ENCODE measurements at regions not wholly inside any gene's neighbourhood (a gene's known extent, or its start where the extent isn't known, plus 50 kb on each side); places are given as distances from the start of the nearest gene placed in this dataset.

DNA sequence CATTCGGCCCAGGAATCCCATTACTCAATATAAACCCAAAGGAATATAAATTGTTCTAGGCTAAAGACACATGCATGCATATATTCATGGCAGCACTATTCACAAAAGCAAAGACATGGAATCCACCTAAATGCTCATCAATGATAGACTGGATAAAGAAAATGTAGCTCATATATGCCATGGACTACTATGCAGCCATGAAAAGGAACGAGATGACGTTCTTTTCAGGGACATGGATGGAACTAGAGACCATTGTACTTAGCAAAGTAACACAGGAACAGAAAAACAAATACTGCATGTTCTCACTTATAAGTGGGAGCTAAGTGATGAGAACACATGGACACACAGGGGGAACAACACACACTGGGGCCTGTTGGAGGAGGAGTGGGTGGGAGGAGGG, 769.5 kb downstream of the TBC1D32 start:
- H3K4me3 ChIP-seq (ENCODE audit: low read depth, low read length), result no peak overlapping the region
- TF ChIP-seq, protein P1, sequence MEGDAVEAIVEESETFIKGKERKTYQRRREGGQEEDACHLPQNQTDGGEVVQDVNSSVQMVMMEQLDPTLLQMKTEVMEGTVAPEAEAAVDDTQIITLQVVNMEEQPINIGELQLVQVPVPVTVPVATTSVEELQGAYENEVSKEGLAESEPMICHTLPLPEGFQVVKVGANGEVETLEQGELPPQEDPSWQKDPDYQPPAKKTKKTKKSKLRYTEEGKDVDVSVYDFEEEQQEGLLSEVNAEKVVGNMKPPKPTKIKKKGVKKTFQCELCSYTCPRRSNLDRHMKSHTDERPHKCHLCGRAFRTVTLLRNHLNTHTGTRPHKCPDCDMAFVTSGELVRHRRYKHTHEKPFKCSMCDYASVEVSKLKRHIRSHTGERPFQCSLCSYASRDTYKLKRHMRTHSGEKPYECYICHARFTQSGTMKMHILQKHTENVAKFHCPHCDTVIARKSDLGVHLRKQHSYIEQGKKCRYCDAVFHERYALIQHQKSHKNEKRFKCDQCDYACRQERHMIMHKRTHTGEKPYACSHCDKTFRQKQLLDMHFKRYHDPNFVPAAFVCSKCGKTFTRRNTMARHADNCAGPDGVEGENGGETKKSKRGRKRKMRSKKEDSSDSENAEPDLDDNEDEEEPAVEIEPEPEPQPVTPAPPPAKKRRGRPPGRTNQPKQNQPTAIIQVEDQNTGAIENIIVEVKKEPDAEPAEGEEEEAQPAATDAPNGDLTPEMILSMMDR (IDR thresholded peaks at IDR 0.05; ENCODE audit: insufficient read depth, low read length, severe bottlenecking), result no peak
- no peaks in the 10 kb centered on the region for H3K36me3 ChIP-seq (ENCODE audit: control insufficient read depth, insufficient read depth, low read length)
- H3K27me3 ChIP-seq (ENCODE audit: control insufficient read depth, insufficient read depth, low read length), result no peaks in the 10 kb centered on the region
- no peak for FAIRE-seq
- no peak for DNase-seq (ENCODE audit: low read depth)

- DNase-seq (ENCODE audit: low read depth) (no peak), FAIRE-seq (no peak)
- Histone ChIP-seq H3K27me3 (ENCODE audit: control insufficient read depth, insufficient read depth, low read length) (no peaks in the 10 kb centered on the region), H3K36me3 (ENCODE audit: control insufficient read depth, insufficient read depth, low read length) (no peaks in the 10 kb centered on the region), H3K4me3 (ENCODE audit: low read depth, low read length) (no peak overlapping the region)
- TF ChIP-seq, protein P1 (IDR thresholded peaks at IDR 0.05; ENCODE audit: insufficient read depth, low read length, severe bottlenecking), result no peak
These were observed 776.0 kb downstream of the TBC1D32 start for GRCh38 chr6:120558294-120558693.

- DNase-seq (ENCODE audit: low read depth) (no peak), FAIRE-seq (no peak)
- Histone ChIP-seq H3K36me3 (ENCODE audit: control insufficient read depth, insufficient read depth, low read length) (no peaks in the 10 kb centered on the region), H3K27me3 (ENCODE audit: control insufficient read depth, insufficient read depth, low read length) (no peaks in the 10 kb centered on the region), H3K4me3 (ENCODE audit: low read depth, low read length) (no peak overlapping the region)
- TF ChIP-seq, protein P1 (IDR thresholded peaks at IDR 0.05; ENCODE audit: insufficient read depth, low read length, severe bottlenecking), result no peak
These were observed 776.7 kb downstream of the TBC1D32 start for GRCh38 chr6:120557554-120557953.

- TF ChIP-seq, protein P1 (IDR thresholded peaks at IDR 0.05; ENCODE audit: insufficient read depth, low read length, severe bottlenecking), result no peak
- H3K27me3 ChIP-seq (ENCODE audit: control insufficient read depth, insufficient read depth, low read length), result no peaks in the 10 kb centered on the region
- H3K36me3 ChIP-seq (ENCODE audit: control insufficient read depth, insufficient read depth, low read length), result no peaks in the 10 kb centered on the region
- DNase-seq (ENCODE audit: low read depth), result peak; percentile 80
- no peak for FAIRE-seq
- H3K4me3 ChIP-seq (ENCODE audit: low read depth, low read length), result no peak overlapping the region
These were observed 777.8 kb downstream of the TBC1D32 start for GRCh38 chr6:120556491-120556890.

- Histone ChIP-seq H3K36me3 (ENCODE audit: control insufficient read depth, insufficient read depth, low read length) (no peaks in the 10 kb centered on the region), H3K27me3 (ENCODE audit: control insufficient read depth, insufficient read depth, low read length) (no peaks in the 10 kb centered on the region), H3K4me3 (ENCODE audit: low read depth, low read length) (no peak overlapping the region)
- FAIRE-seq, result no peak
- TF ChIP-seq, protein P1 (IDR thresholded peaks at IDR 0.05; ENCODE audit: insufficient read depth, low read length, severe bottlenecking), result no peak
- no peak for DNase-seq (ENCODE audit: low read depth)
These were observed 780.9 kb downstream of the TBC1D32 start for GRCh38 chr6:120553353-120553752.

GRCh38 chr6:120545353-120545752, 788.9 kb downstream of the TBC1D32 start:
- FAIRE-seq, result no peak
- TF ChIP-seq, protein P1 (IDR thresholded peaks at IDR 0.05; ENCODE audit: insufficient read depth, low read length, severe bottlenecking), result no peak
- H3K4me3 ChIP-seq (ENCODE audit: low read depth, low read length), result no peak overlapping the region
- no peak for DNase-seq (ENCODE audit: low read depth)
- H3K27me3 ChIP-seq (ENCODE audit: control insufficient read depth, insufficient read depth, low read length), result no peaks in the 10 kb centered on the region
- H3K36me3 ChIP-seq (ENCODE audit: control insufficient read depth, insufficient read depth, low read length), result no peaks in the 10 kb centered on the region

Measured in bronchial epithelial cell (primary cell).